ENCODE measurements at regions not wholly inside any gene's neighbourhood (a gene's known extent, or its start where the extent isn't known, plus 50 kb on each side); places are given as distances from the start of the nearest gene placed in this dataset.

DNA sequence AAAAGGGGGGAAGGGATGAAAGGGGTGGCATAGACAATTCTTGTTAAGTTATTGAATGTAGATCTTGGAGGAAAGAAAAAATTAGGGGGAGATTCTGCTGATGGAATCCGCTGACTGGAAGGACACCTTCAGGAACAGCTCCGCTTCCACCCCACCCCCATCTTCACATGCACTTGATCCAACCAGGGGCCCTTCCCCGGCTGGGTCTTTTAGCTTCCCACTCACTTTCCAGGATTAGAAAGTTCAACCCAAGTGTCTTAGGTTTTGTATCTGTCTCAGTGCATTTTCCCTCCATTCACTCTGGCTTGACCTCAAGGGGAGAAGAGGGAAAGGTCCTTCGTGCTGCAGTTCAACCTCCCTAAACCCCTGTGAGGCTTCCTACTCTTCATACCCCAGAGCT is 141.4 kb downstream of the IRS2 start:
- no peak for DNase-seq

DNA sequence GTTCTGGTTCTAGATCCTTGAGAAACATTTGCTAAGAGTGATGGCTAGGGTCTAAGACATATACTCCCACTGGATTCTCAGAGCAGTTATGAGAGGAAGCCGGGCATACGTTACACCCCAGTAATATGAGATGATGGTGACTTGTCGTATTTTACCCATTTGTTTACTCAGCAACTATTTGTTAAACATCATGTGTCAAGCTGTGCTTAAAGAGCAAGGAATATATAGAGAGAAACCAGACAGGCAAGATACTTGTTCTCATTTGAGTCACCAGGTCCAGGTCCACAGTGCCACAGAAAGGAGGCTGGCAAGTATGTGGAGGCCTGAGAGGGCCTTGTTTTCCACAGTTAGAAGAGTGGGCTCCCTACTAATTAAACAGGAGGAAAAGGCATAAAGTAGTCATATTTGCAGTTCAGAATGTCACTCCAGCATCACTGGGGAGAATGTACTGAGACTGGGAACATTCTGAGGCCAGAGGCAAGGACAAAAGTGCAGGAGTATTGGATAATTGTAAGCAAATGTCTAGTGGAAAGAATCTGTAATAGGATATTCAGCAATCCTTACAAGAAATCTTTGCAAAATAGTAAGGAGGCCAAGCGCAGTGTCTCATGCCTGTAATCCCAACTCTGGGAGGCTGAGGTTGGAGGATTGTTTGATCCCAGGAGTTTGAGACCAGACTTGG is 142.2 kb downstream of the IRS2 start:
- TF ChIP-seq, protein P1, sequence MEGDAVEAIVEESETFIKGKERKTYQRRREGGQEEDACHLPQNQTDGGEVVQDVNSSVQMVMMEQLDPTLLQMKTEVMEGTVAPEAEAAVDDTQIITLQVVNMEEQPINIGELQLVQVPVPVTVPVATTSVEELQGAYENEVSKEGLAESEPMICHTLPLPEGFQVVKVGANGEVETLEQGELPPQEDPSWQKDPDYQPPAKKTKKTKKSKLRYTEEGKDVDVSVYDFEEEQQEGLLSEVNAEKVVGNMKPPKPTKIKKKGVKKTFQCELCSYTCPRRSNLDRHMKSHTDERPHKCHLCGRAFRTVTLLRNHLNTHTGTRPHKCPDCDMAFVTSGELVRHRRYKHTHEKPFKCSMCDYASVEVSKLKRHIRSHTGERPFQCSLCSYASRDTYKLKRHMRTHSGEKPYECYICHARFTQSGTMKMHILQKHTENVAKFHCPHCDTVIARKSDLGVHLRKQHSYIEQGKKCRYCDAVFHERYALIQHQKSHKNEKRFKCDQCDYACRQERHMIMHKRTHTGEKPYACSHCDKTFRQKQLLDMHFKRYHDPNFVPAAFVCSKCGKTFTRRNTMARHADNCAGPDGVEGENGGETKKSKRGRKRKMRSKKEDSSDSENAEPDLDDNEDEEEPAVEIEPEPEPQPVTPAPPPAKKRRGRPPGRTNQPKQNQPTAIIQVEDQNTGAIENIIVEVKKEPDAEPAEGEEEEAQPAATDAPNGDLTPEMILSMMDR (IDR thresholded peaks at IDR 0.05 in 8 of 11, conservative IDR thresholded peaks at IDR 0.05 in 3 of 11) = no peak
- no peak for TF ChIP-seq POLR2AphosphoS5 (IDR thresholded peaks at IDR 0.05)
- TF ChIP-seq POLR2A (IDR thresholded peaks at IDR 0.05) = no peak
- 70 to 73% (median 72%) methylated on average over 4 of the region's 4 CpGs for WGBS, 5 donors
- Histone ChIP-seq H3K9me3 (peaks cover 0 to 39% (median 24%) of the 10 kb centered on the region in 8 donors), H3K27ac (no peak overlapping the region), H3K4me1 (peaks cover 0 to 12% (median 0%) of the 10 kb centered on the region in 6 donors), H3K27me3 (replicated peaks in 1 of 7) (no peaks in the 10 kb centered on the region), H3K36me3 (no peaks in the 10 kb centered on the region), H3K4me3 (no peak overlapping the region)
- DNase-seq = no peak
- intact Hi-C loops (cut with DNase I; ENCODE audit: low total_unique reads) = no loop called here

More for the DNA sequence above, 141.4 kb downstream of the IRS2 start:
- 84 to 100% (median 90%) methylated on average over 4 of the region's 4 CpGs for WGBS, 5 donors
- H3K36me3 ChIP-seq = no peaks in the 10 kb centered on the region
- TF ChIP-seq POLR2AphosphoS5 (IDR thresholded peaks at IDR 0.05) (no peak), POLR2A (IDR thresholded peaks at IDR 0.05) (no peak)
- TF ChIP-seq, protein P1 (IDR thresholded peaks at IDR 0.05 in 8 of 11, conservative IDR thresholded peaks at IDR 0.05 in 3 of 11) = no peak
- intact Hi-C loops (cut with DNase I; ENCODE audit: low total_unique reads) = no loop called here
- H3K27ac ChIP-seq = peak overlapping the region in 1 of 8 donors; percentile 73
- H3K9me3 ChIP-seq = peaks cover 0 to 31% (median 18%) of the 10 kb centered on the region in 8 donors
- H3K4me1 ChIP-seq = peaks cover 0 to 12% (median 0%) of the 10 kb centered on the region in 6 donors
- no peak overlapping the region for H3K4me3 ChIP-seq
- no peaks in the 10 kb centered on the region for H3K27me3 ChIP-seq (replicated peaks in 1 of 7)

DNA sequence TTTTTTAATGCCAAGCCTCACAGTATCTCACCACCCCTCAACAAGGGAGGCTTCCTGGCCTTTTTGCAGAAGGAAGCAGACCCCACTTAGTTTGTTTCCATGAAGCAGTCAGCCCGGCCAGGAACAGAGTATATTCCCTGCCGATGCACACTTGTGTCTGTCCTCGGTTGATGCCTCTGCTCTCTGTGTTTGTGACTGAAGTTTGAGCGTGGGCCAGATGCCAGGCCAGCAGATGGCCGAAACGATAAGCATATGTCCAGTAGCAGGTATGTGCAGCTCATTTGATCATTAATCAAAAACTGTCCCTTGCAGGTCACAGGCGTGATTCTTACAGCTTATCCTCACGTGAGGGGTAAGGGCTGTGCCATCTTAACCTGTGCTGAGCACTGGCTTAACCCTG is 144.0 kb downstream of the IRS2 start:
- intact Hi-C loops (cut with DNase I; ENCODE audit: low total_unique reads) = no loop called here
- H3K27me3 ChIP-seq (replicated peaks in 1 of 7) = no peaks in the 10 kb centered on the region
- H3K27ac ChIP-seq = no peak overlapping the region
- no peak for DNase-seq
- no peak for TF ChIP-seq POLR2A (IDR thresholded peaks at IDR 0.05)
- TF ChIP-seq, protein P1 (IDR thresholded peaks at IDR 0.05 in 8 of 11, conservative IDR thresholded peaks at IDR 0.05 in 3 of 11) = no peak
- TF ChIP-seq POLR2AphosphoS5 (IDR thresholded peaks at IDR 0.05) = no peak
- no peaks in the 10 kb centered on the region for H3K36me3 ChIP-seq
- no peak overlapping the region for H3K4me3 ChIP-seq
- H3K9me3 ChIP-seq = peaks cover 0 to 57% (median 36%) of the 10 kb centered on the region in 8 donors
- 69 to 87% (median 86%) methylated on average over 8 of the region's 8 CpGs for WGBS, 5 donors
- peaks cover 0 to 12% (median 0%) of the 10 kb centered on the region in 6 donors for H3K4me1 ChIP-seq

DNA sequence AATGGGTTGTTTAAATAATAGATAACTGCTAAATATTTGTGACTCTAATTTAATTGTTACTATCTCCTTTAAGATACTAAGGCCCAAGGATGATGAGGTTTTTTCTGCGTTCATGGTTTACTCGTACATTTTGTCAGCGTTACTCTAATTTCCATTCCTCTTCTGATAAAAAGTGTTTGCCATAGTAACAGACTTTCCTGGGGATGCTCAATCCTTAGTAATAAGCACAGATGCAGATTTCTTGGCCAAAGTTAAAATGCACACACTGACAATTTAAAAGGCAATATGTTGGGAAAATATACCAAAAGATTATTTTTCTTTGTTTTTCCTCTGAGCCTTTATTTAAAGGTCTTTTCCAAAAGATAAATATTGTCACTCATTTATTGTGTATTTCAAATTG is 149.6 kb downstream of the IRS2 start:
- no peaks in the 10 kb centered on the region for H3K36me3 ChIP-seq
- DNase-seq = no peak
- intact Hi-C loops (cut with DNase I; ENCODE audit: low total_unique reads) = no loop called here

More for the DNA sequence above, 149.6 kb downstream of the IRS2 start:
- H3K27ac ChIP-seq = no peak overlapping the region
- no peak overlapping the region for H3K4me3 ChIP-seq
- H3K4me1 ChIP-seq = no peaks in the 10 kb centered on the region
- TF ChIP-seq POLR2A (IDR thresholded peaks at IDR 0.05) = no peak
- TF ChIP-seq, protein P1 (IDR thresholded peaks at IDR 0.05 in 8 of 11, conservative IDR thresholded peaks at IDR 0.05 in 3 of 11) = no peak
- no peak for TF ChIP-seq POLR2AphosphoS5 (IDR thresholded peaks at IDR 0.05)
- 89 to 96% (median 91%) methylated on average over 3 of the region's 3 CpGs for WGBS, 5 donors
- H3K27me3 ChIP-seq (replicated peaks in 1 of 7) = no peaks in the 10 kb centered on the region
- peaks cover 0 to 52% (median 36%) of the 10 kb centered on the region in 8 donors for H3K9me3 ChIP-seq

Measured in spleen (tissue), 11 donors.